Suprapubic skin (tissue), 4 donors: ENCODE measurements at regions not wholly inside any gene's neighbourhood (a gene's known extent, or its start where the extent isn't known, plus 50 kb on each side); places are given as distances from the start of the nearest gene placed in this dataset.

Experiments
- CTCF ChIP-seq, 2 donors: fragments of 200-600 bp in 1 of 2; fragments of 450-650 bp in 1 of 2; sonication (generic) in 1 of 2; IDR thresholded peaks; one replicate each; pipeline ENCODE4 v1.5.1; 2016 to 2019; ENCODE audit warnings: antibody characterized with exemption in 2 of 2, mild to moderate bottlenecking in 1 of 2, moderate library complexity in 1 of 2
- EP300 ChIP-seq: sonication (generic); formaldehyde crosslinking; IDR thresholded peaks from one replicate; pipeline ENCODE4 v1.6.1; 2017; ENCODE audit warnings: antibody characterized with exemption
- POLR2AphosphoS5 ChIP-seq, 3 donors: sonication (generic); formaldehyde crosslinking; IDR thresholded peaks; one replicate each; pipeline ENCODE4 v1.6.1; 2017; ENCODE audit warnings: antibody characterized with exemption in 3 of 3

DNA sequence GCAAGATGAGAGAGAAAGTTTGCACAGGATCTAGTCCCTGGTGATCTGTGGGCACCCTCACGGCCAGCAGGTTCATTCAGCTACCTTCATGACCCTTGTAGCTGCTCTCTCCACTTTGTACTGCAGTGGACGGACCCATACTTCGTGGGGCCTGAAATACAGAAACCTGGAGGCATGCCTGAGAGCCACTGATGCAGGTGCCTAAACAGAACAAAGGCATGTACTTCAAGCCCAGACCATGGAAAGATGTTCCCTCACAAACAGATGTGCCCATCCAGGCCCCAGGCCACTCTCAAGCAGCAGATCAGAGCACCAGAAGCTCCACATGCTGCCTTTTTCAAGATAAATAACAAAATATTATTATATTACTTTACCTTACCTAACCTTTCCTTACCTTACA is 1629.0 kb downstream of the ARAP2 start:
- TF ChIP-seq CTCF (IDR thresholded peaks at IDR 0.05) = no peak
- TF ChIP-seq EP300 = no peak
- no peak for TF ChIP-seq POLR2AphosphoS5 (IDR thresholded peaks at IDR 0.05)
